Activated naive CD8-positive, alpha-beta T cell treated with anti-CD3 and anti-CD28 coated beads for 36 hours (primary cell): ENCODE measurements at regions not wholly inside any gene's neighbourhood (a gene's known extent, or its start where the extent isn't known, plus 50 kb on each side); places are given as distances from the start of the nearest gene placed in this dataset.

Experiments
- DNase-seq: peaks from one replicate; pipeline ENCODE4 v3.0.0; 2021
- H3K27ac Mint-ChIP-seq: one replicate; pipeline ENCODE4 v1.8.0; 2022; ENCODE audit warnings: mild to moderate bottlenecking, moderate library complexity, mixed read lengths
- H3K27me3 Mint-ChIP-seq: one replicate; pipeline ENCODE4 v1.8.0; 2022; ENCODE audit warnings: mild to moderate bottlenecking, mixed read lengths
- H3K36me3 Mint-ChIP-seq: one replicate; pipeline ENCODE4 v1.8.0; 2021; ENCODE audit warnings: mild to moderate bottlenecking, mixed read lengths
- H3K4me1 Mint-ChIP-seq: one replicate; pipeline ENCODE4 v1.8.0; 2021; ENCODE audit warnings: mixed read lengths
- H3K4me3 Mint-ChIP-seq: one replicate; pipeline ENCODE4 v1.8.0; 2022; ENCODE audit warnings: mild to moderate bottlenecking, moderate library complexity, mixed read lengths
- H3K9me3 Mint-ChIP-seq: one replicate; pipeline ENCODE4 v1.8.0; 2022; ENCODE audit warnings: mixed read lengths

GRCh38 chr2:58545300-58546280 is 304.5 kb upstream of the FANCL start:
- H3K4me3 Mint-ChIP-seq: no peak overlapping the region
- no peak overlapping the region for H3K27ac Mint-ChIP-seq
- no peaks in the 10 kb centered on the region for H3K36me3 Mint-ChIP-seq
- no peak for DNase-seq
- no peaks in the 10 kb centered on the region for H3K4me1 Mint-ChIP-seq
- H3K9me3 Mint-ChIP-seq: no peaks in the 10 kb centered on the region
- no peaks in the 10 kb centered on the region for H3K27me3 Mint-ChIP-seq

DNA sequence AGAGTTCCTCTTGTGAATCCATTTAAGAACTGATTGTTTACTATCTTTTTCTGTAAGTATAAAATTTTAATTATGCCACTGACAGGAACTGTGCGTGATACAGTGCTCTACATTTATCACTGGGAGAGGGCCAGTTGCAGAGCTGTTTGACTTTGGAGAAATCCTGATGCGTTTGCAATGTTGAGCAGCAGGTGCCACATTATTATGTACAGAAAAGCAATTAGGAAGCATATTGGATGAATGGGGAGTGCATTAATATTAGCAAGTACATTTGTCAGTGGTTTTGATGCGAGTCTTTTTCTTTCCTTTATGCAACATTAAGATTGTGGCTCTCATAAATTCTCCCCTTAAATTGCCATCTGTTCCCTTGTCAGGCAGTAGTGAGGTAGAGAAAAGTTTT is 302.3 kb upstream of the FANCL start:
- Mint-ChIP-seq H3K9me3 (no peaks in the 10 kb centered on the region), H3K36me3 (no peaks in the 10 kb centered on the region)

GRCh38 chr2:58541511-58541910 is 300.4 kb upstream of the FANCL start:
- H3K27ac Mint-ChIP-seq: no peak overlapping the region
- H3K27me3 Mint-ChIP-seq: no peaks in the 10 kb centered on the region
- no peaks in the 10 kb centered on the region for H3K36me3 Mint-ChIP-seq
- no peaks in the 10 kb centered on the region for H3K9me3 Mint-ChIP-seq
- DNase-seq: no peak
- no peaks in the 10 kb centered on the region for H3K4me1 Mint-ChIP-seq
- no peak overlapping the region for H3K4me3 Mint-ChIP-seq

More for the DNA sequence above, 302.3 kb upstream of the FANCL start:
- Mint-ChIP-seq H3K4me1 (no peaks in the 10 kb centered on the region), H3K27ac (no peak overlapping the region), H3K27me3 (no peaks in the 10 kb centered on the region), H3K4me3 (no peak overlapping the region)
- no peak for DNase-seq

GRCh38 chr2:58540681-58541080 is 299.6 kb upstream of the FANCL start:
- no peaks in the 10 kb centered on the region for H3K36me3 Mint-ChIP-seq
- no peak overlapping the region for H3K27ac Mint-ChIP-seq
- H3K9me3 Mint-ChIP-seq: no peaks in the 10 kb centered on the region
- no peak for DNase-seq
- no peaks in the 10 kb centered on the region for H3K27me3 Mint-ChIP-seq
- no peaks in the 10 kb centered on the region for H3K4me1 Mint-ChIP-seq
- no peak overlapping the region for H3K4me3 Mint-ChIP-seq

- Mint-ChIP-seq H3K4me1 (no peaks in the 10 kb centered on the region), H3K27ac (no peak overlapping the region), H3K4me3 (no peak overlapping the region), H3K9me3 (no peaks in the 10 kb centered on the region), H3K27me3 (no peaks in the 10 kb centered on the region), H3K36me3 (no peaks in the 10 kb centered on the region)
- DNase-seq: no peak
These were observed 298.8 kb upstream of the FANCL start for GRCh38 chr2:58539973-58540372.

DNA sequence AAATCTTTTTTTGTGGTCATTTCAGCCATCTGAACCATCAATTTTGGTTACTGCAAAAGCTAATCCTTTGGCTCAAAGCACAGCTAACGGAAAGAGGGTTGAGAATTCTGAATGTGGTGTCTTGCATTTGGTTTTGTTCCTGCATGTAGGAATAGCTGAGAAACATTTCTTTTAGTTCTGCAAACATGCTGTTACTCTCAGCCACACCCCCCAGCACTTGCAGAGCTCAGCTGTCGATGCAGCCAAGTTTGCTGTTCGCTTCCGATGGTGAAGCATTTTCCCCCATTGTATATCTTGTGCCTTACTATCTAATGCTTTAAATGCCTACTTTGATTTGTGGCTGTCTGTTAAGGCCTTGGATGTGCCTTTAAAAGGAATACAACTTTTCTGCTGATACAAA is 294.9 kb upstream of the FANCL start:
- Mint-ChIP-seq H3K36me3 (no peaks in the 10 kb centered on the region), H3K9me3 (no peaks in the 10 kb centered on the region), H3K27ac (no peak overlapping the region), H3K27me3 (no peaks in the 10 kb centered on the region), H3K4me1 (no peaks in the 10 kb centered on the region), H3K4me3 (no peak overlapping the region)
- DNase-seq: no peak

DNA sequence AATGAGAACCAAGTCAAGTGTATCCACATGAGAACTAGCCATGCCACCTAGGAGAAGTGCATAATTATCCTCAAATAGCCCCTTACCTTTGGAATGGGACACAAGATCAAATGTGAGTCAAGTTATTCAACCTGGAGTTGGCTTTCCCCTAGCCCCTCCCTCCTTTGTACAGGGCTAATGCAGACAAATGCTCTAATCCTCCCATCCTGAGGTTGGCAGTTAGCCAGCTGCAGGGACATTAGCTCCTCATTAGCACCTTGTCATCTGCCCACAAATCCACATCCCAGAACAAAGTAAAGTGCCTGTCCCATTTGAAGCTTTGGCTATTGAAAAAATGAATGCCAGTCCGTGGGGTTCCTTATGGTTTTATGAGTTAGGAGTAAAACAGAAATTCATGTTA is 294.1 kb upstream of the FANCL start:
- no peaks in the 10 kb centered on the region for H3K36me3 Mint-ChIP-seq
- H3K4me3 Mint-ChIP-seq: no peak overlapping the region
- H3K27me3 Mint-ChIP-seq: no peaks in the 10 kb centered on the region
- DNase-seq: no peak
- no peak overlapping the region for H3K27ac Mint-ChIP-seq
- H3K9me3 Mint-ChIP-seq: no peaks in the 10 kb centered on the region
- no peaks in the 10 kb centered on the region for H3K4me1 Mint-ChIP-seq

DNA sequence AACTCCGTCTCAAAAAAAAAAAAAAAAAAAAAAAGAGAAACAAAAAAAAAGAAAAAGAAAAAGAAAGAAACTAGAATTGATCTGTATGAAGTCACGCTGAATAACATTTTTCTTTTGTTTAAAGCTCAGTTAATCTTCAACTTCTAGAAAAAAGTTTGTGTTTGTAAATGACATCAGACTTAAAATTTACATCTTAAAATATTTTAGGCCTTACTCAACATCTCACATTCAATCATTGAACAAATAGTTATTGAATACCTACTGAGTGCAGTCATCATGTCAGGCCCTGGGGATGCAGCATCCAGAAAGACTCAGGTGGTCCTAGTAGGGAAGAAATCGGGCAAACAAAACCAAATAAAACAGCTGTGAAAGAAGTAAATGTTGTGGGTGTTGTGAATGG is 292.3 kb upstream of the FANCL start:
- H3K27ac Mint-ChIP-seq: no peak overlapping the region
- no peaks in the 10 kb centered on the region for H3K9me3 Mint-ChIP-seq
- no peaks in the 10 kb centered on the region for H3K36me3 Mint-ChIP-seq
- H3K27me3 Mint-ChIP-seq: no peaks in the 10 kb centered on the region
- DNase-seq: no peak
- H3K4me3 Mint-ChIP-seq: no peak overlapping the region
- H3K4me1 Mint-ChIP-seq: no peaks in the 10 kb centered on the region

- no peaks in the 10 kb centered on the region for H3K27me3 Mint-ChIP-seq
- H3K9me3 Mint-ChIP-seq: no peaks in the 10 kb centered on the region
- no peak overlapping the region for H3K4me3 Mint-ChIP-seq
- H3K36me3 Mint-ChIP-seq: no peaks in the 10 kb centered on the region
- H3K4me1 Mint-ChIP-seq: no peaks in the 10 kb centered on the region
- DNase-seq: no peak
- H3K27ac Mint-ChIP-seq: no peak overlapping the region
These were observed 291.5 kb upstream of the FANCL start for GRCh38 chr2:58532641-58533040.

DNA sequence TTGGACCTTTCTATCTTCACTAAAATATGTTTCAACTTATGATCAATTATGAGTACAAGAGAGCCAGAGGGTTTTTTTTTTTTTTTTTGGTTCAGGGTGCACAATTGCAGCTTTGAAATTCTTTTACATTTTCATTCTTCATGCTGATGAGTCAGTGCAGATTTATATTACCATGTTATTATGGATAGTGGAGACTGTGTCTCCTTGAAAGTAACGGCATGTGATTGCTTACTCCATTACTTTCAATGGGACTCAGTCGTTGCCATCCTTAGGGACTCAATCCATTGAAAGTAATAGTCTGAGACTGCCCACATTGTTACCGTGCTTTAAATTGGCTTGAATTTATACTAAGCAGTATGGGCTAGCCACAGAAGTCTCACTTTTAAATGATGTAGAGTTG is 286.5 kb upstream of the FANCL start:
- H3K27ac Mint-ChIP-seq: no peak overlapping the region
- no peaks in the 10 kb centered on the region for H3K4me1 Mint-ChIP-seq
- DNase-seq: no peak
- no peaks in the 10 kb centered on the region for H3K9me3 Mint-ChIP-seq
- H3K4me3 Mint-ChIP-seq: no peak overlapping the region
- no peaks in the 10 kb centered on the region for H3K27me3 Mint-ChIP-seq
- H3K36me3 Mint-ChIP-seq: no peaks in the 10 kb centered on the region

- no peak overlapping the region for H3K4me3 Mint-ChIP-seq
- no peak for DNase-seq
- no peaks in the 10 kb centered on the region for H3K9me3 Mint-ChIP-seq
- no peaks in the 10 kb centered on the region for H3K27me3 Mint-ChIP-seq
- no peak overlapping the region for H3K27ac Mint-ChIP-seq
- no peaks in the 10 kb centered on the region for H3K36me3 Mint-ChIP-seq
- no peaks in the 10 kb centered on the region for H3K4me1 Mint-ChIP-seq
These were observed 280.9 kb upstream of the FANCL start for GRCh38 chr2:58521803-58522554.

DNA sequence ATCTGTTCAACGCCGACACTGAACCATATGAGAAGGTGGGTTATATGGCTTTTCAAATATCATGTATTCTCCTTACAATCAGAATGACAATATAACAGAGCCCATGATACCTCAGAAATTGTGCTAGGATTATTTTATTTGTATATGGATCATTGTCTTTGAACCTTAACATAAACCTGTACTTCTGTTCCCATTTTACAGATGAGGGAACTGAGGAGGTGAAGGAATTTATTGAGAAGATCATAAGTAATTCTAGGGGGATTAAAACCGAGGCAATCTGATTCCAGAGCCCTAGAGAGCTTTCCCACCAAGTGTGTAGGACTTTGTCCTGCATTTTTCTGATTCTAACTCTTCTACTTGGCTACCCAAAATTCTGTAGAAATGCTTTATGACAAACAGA is 279.8 kb upstream of the FANCL start:
- no peaks in the 10 kb centered on the region for H3K27me3 Mint-ChIP-seq
- H3K4me1 Mint-ChIP-seq: no peaks in the 10 kb centered on the region

DNA sequence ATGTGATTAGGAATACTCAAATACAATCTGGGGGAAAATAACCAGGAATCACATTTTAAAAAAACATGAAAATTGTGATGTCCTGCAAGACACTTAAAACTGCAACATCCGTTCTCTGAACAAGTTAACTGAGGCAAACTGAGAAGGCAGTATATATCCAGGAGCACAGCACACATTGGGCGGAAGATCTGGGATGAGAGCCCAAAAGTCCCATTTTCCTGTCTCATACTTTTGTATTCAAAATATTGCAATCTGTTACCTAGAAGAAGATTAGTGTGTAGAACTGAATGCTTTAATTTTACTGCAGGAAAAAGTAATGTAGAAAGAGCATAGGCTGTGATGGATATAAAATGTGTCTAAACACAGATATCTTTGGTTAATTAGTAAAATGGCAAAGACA is 276.8 kb upstream of the FANCL start:
- H3K4me1 Mint-ChIP-seq: no peaks in the 10 kb centered on the region

More for the DNA sequence above, 279.8 kb upstream of the FANCL start:
- Mint-ChIP-seq H3K9me3 (no peaks in the 10 kb centered on the region), H3K27ac (no peak overlapping the region), H3K36me3 (no peaks in the 10 kb centered on the region), H3K4me3 (no peak overlapping the region)
- no peak for DNase-seq

DNA sequence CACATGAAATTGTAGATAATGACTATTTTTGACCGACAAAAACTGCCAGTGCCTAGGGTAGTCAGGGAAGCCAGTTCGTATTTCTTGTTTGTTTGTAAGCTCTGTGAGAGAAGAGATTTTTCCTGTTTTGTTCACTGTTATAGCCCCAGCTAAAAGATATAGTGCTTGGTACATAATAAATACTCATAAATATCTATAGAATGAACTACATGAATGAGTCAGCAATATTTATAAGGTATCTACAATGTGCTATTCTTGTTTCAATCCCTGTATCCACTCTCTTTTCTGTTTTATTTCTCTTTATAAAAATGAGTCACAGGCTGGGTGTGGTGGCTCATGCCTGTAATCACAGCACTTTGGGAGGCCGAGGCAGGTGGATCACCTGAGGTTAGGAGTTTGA is 275.6 kb upstream of the FANCL start:
- H3K27ac Mint-ChIP-seq: no peak overlapping the region
- H3K36me3 Mint-ChIP-seq: no peaks in the 10 kb centered on the region
- H3K9me3 Mint-ChIP-seq: no peaks in the 10 kb centered on the region
- DNase-seq: no peak
- no peak overlapping the region for H3K4me3 Mint-ChIP-seq
- H3K4me1 Mint-ChIP-seq: no peaks in the 10 kb centered on the region
- H3K27me3 Mint-ChIP-seq: no peaks in the 10 kb centered on the region

More for the DNA sequence above, 276.8 kb upstream of the FANCL start:
- Mint-ChIP-seq H3K27ac (no peak overlapping the region), H3K27me3 (no peaks in the 10 kb centered on the region), H3K9me3 (no peaks in the 10 kb centered on the region), H3K4me3 (no peak overlapping the region), H3K36me3 (no peaks in the 10 kb centered on the region)
- no peak for DNase-seq

DNA sequence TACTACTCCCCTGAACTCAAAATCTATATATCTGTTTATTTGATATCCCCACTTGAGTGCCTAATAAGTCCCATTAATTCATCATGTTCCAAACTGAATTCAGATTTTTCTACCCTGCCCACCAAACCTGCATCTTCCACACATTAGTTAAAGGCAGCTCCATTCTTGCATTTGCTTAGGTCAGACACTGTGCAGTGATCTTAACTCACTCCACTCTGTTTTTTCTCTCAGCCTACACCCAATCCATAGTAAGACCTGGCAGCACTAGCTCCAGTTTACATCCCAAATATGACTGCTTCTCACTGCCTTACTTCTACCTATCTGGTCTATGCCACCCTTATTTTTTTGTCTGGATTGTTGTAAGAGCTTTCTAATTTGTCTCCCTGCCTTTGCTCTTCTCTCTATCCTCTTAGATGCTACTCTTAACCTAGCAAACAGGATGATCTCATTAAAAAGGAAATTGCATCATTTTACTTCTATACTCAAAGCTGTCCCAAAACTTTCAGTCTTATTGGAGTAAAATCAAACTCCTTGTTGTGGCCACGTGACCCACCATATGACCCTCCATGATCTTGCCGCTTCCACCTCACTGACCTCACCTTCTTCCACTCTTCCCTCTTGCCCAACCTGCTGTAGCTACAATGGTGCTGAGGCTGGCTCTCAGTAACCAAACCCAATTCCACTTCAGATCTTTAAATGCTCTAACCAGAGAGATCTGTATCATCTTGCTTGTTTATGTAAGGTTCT is 274.9 kb upstream of the FANCL start:
- DNase-seq: peak; percentile 2
- H3K4me3 Mint-ChIP-seq: no peak overlapping the region
- H3K27me3 Mint-ChIP-seq: no peaks in the 10 kb centered on the region
- no peaks in the 10 kb centered on the region for H3K36me3 Mint-ChIP-seq
- no peak overlapping the region for H3K27ac Mint-ChIP-seq
- H3K4me1 Mint-ChIP-seq: no peaks in the 10 kb centered on the region
- no peaks in the 10 kb centered on the region for H3K9me3 Mint-ChIP-seq
